ENCODE measurements at regions not wholly inside any gene's neighbourhood (a gene's known extent, or its start where the extent isn't known, plus 50 kb on each side); places are given as distances from the start of the nearest gene placed in this dataset.

- TF ChIP-seq ARID4B (CRISPR knock-in tag; IDR thresholded peaks at IDR 0.05) (no peak), THRA (IDR thresholded peaks at IDR 0.05) (no peak), ZNF3 (CRISPR knock-in tag; IDR thresholded peaks at IDR 0.05) (no peak), CGGBP1 (CRISPR knock-in tag; IDR thresholded peaks at IDR 0.05) (no peak), ZNF830 (CRISPR knock-in tag; IDR thresholded peaks at IDR 0.05) (no peak), RFX7 (CRISPR knock-in tag; IDR thresholded peaks at IDR 0.05) (no peak), CBX8 (IDR thresholded peaks at IDR 0.05; ENCODE audit: borderline replicate concordance, extremely low read depth, low read depth, low read length, poor library complexity, severe bottlenecking) (no peak), CREB5 (CRISPR knock-in tag; IDR thresholded peaks at IDR 0.05) (no peak), MYNN (IDR thresholded peaks at IDR 0.05) (no peak), MYNN (CRISPR knock-in tag; IDR thresholded peaks at IDR 0.05) (no peak), SAP30 (IDR thresholded peaks at IDR 0.05; ENCODE audit: borderline replicate concordance, insufficient read depth, low read depth, low read length, poor library complexity, severe bottlenecking) (no peak), CEBPB (tag; IDR thresholded peaks at IDR 0.05) (peak; percentile 83), ZNF224 (CRISPR knock-in tag; IDR thresholded peaks at IDR 0.05) (no peak), IRF9 (tag; IDR thresholded peaks at IDR 0.05) (peak; percentile 54; the same call in 1 of the 2 replicates), ZNF140 (CRISPR knock-in tag; IDR thresholded peaks at IDR 0.05) (no peak)
These were observed 217.6 kb upstream of the KCNJ16 start (continued) for GRCh38 chr17:69857412-69857835.

Measured in K562 (cell line).